Heart left ventricle (tissue), 16 donors: ENCODE measurements at regions not wholly inside any gene's neighbourhood (a gene's known extent, or its start where the extent isn't known, plus 50 kb on each side); places are given as distances from the start of the nearest gene placed in this dataset.

Experiments used
- ATAC-seq, 4 donors: fragments of 200-7000 bp; cut with Tn5 transposase; one replicate each; pipeline ENCODE4 v1.9.1; 2020 to 2022; ENCODE audit warnings: moderate library complexity in 4 of 4, mild to moderate bottlenecking in 3 of 4, moderate number of reproducible peaks in 1 of 4
- DNase-seq, 5 donors: peaks; one replicate each; pipeline ENCODE4 v3.0.0-alpha.2; 2020
- H3K27ac ChIP-seq, 12 donors: fragments of 200-600 bp; sonication (generic) in 4 of 12; one replicate each; pipeline versions ENCODE4 v1.5.0 to v1.8.0; 2016 to 2022; ENCODE audit warnings: mild to moderate bottlenecking in 2 of 12
- H3K27me3 ChIP-seq, 9 donors: fragments of 200-600 bp; sonication (generic) in 2 of 9; one replicate each; pipeline versions ENCODE4 v1.5.1 to v1.8.0; 2016 to 2022; ENCODE audit warnings: mild to moderate bottlenecking in 3 of 9
- H3K36me3 ChIP-seq, 9 donors: fragments of 200-600 bp; sonication (generic) in 2 of 9; one replicate each; pipeline versions ENCODE4 v1.5.0 to v1.8.0; 2018 to 2022; ENCODE audit warnings: mild to moderate bottlenecking in 2 of 9
- H3K4me1 ChIP-seq, 12 donors: fragments of 200-600 bp; sonication (generic) in 4 of 12; one replicate each; pipeline versions ENCODE4 v1.5.0 to v1.8.0; 2016 to 2022; ENCODE audit warnings: mild to moderate bottlenecking in 3 of 12
- H3K4me3 ChIP-seq, 12 donors: fragments of 200-600 bp; sonication (generic) in 4 of 12; one replicate each; pipeline versions ENCODE4 v1.5.0 to v1.8.0; 2017 to 2022; ENCODE audit warnings: mild to moderate bottlenecking in 9 of 12, moderate library complexity in 4 of 12
- H3K9me3 ChIP-seq, 12 donors: fragments of 200-600 bp; sonication (generic) in 4 of 12; one replicate each; pipeline versions ENCODE4 v1.5.0 to v1.8.0; 2016 to 2022; ENCODE audit warnings: mild to moderate bottlenecking in 1 of 12
- POLR2A ChIP-seq, 2 donors: fragments of 450-650 bp; IDR thresholded peaks; one replicate each; pipeline ENCODE4 v1.6.1; 2017; ENCODE audit warnings: antibody characterized with exemption in 2 of 2, mild to moderate bottlenecking in 2 of 2, moderate library complexity in 2 of 2
- WGBS, 4 donors: extraction: QIAGEN DNeasy Blood & Tissue Kit in 2 of 4; methylation state at CpG; one replicate each; pipeline versions ENCODE4 v1.1.5 to v1.1.7; 2013 to 2018; 5-methylcytosine and 5-hydroxymethylcytosine counted together
- intact Hi-C, 10 donors: fragments of 100-400 bp; cut with DNase I; formaldehyde crosslinking; loops; one replicate each; pipeline versions ENCODE4 v1.11.1 to v1.14.2; 2022
- TF ChIP-seq, protein P1 (sequence below), 12 donors: fragments of 200-600 bp; sonication (generic) in 4 of 12; IDR thresholded peaks; one replicate each; pipeline versions ENCODE4 v1.5.0 to v1.8.0; 2018 to 2022; ENCODE audit warnings: antibody characterized with exemption in 12 of 12, mild to moderate bottlenecking in 5 of 12
- donor health status: ischemic (EF 13 %, LVEDD 7.1; RV severe dilation, severe dysfunction).
- donor health status: healthy with polysubstance abuse.
- donor health status: DM: no; HTN: yes; CAD: no.
- donor health status: DM: no; HTN: no; CAD: no.
- donor health status: ischemic (EF 25% LVEDD 6.9; RV normal size, moderate dysfunction).
- donor health status: ischemic (EF 25% LVEDD 5.7; RV mildly dilated, moderate dysfunction).
- donor health status: healthy.
- donor health status: DM: yes; HTN: yes; CAD: no.
- donor health status: ischemic (EF 35%, LVEDD 5.7; RV mildly dilated, moderate dysfunction).
- donor health status: nonischemic (EF 11% LVEDD 7.7; RV severe dilation, severe dysfunction).
- donor health status: DM: yes; HTN: yes; CAD: no.
- donor health status: PGD.
- donor health status: ischemic (EF 29% LVEDD 5.4; RV normal size, mild dysfunction).
- donor health status: nonischemic (EF 23%, LVEDD 6.1; RV moderate dilation, normal function).

DNA sequence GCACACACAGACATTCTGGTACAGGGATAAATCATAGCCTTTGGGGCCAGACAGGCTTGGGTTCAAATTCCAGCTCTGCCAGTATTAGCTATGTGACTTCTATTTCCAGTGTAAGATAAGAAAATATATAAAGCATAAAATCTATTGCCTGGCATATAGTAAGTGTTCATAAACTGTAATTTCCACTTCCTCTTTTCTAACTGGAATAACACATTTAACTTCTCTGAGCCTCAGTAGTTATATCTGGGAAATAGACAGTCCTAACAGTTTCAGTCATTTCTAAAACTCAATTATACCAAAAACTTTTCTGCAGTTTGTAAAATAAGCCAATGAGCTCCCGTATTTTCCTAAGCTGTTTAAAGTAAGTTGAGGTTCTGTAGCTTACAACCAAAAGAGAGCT is 351.4 kb downstream of the ZNF326 start:
- ATAC-seq (no peak), DNase-seq (no peak)
- intact Hi-C loops, result no loop called here
- Histone ChIP-seq H3K27ac (no peak overlapping the region), H3K4me1 (no peaks in the 10 kb centered on the region), H3K4me3 (no peak overlapping the region), H3K9me3 (peaks cover 0 to 15% (median 6%) of the 10 kb centered on the region in 12 donors), H3K27me3 (no peaks in the 10 kb centered on the region), H3K36me3 (no peaks in the 10 kb centered on the region)
- WGBS, 4 donors, result 84 to 96% (median 90%) methylated on average over 1 of the region's 1 CpG
- no peak for TF ChIP-seq POLR2A (IDR thresholded peaks at IDR 0.05)
- TF ChIP-seq, protein P1, sequence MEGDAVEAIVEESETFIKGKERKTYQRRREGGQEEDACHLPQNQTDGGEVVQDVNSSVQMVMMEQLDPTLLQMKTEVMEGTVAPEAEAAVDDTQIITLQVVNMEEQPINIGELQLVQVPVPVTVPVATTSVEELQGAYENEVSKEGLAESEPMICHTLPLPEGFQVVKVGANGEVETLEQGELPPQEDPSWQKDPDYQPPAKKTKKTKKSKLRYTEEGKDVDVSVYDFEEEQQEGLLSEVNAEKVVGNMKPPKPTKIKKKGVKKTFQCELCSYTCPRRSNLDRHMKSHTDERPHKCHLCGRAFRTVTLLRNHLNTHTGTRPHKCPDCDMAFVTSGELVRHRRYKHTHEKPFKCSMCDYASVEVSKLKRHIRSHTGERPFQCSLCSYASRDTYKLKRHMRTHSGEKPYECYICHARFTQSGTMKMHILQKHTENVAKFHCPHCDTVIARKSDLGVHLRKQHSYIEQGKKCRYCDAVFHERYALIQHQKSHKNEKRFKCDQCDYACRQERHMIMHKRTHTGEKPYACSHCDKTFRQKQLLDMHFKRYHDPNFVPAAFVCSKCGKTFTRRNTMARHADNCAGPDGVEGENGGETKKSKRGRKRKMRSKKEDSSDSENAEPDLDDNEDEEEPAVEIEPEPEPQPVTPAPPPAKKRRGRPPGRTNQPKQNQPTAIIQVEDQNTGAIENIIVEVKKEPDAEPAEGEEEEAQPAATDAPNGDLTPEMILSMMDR (IDR thresholded peaks at IDR 0.05), result no peak

DNA sequence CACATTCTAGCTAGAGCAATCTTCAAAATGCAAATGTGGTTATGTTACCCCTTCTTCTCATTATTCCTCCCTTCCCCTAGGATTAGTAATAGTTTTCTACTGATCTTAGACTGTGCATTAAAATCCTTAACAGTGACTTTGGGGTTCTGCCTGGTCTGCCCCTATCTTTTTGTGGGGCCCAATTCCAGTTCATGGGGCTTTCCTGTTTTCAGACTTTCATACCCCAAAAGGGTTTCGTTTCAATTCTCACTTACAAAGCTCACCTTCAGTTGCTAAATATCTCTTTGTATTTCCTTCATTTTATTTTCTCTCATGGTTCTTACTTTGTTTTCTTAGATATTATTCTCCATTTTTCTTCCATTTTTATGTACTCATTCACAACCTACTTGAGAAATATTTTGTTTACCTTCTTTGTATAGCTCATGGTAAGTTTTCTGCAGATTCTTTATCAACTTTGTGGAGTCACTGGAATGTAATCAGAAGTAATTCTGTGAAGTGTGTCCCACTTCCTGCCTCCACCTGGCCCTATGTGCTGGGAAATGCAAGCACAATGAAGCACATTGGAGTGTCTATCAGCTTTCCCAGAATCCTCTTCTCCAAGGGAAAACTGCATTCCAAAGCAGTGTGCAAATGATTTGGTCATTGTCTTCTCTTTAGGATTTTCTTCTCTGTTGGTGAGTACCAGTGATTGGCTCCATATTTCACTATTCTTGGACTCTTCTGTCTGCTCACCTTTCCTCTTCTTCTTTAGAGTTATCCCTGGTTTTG is 350.2 kb downstream of the ZNF326 start:
- no peak overlapping the region for H3K4me3 ChIP-seq
- ATAC-seq (no peak), DNase-seq (no peak)
- H3K27me3 ChIP-seq, result no peaks in the 10 kb centered on the region
- no peaks in the 10 kb centered on the region for H3K4me1 ChIP-seq
- no peak for TF ChIP-seq POLR2A (IDR thresholded peaks at IDR 0.05)
- no peak overlapping the region for H3K27ac ChIP-seq
- H3K36me3 ChIP-seq, result no peaks in the 10 kb centered on the region
- intact Hi-C loops, result no loop called here
- WGBS, 4 donors, result 82 to 91% (median 86%) methylated on average over 1 of the region's 1 CpG
- H3K9me3 ChIP-seq, result peaks cover 0 to 15% (median 6%) of the 10 kb centered on the region in 12 donors

DNA sequence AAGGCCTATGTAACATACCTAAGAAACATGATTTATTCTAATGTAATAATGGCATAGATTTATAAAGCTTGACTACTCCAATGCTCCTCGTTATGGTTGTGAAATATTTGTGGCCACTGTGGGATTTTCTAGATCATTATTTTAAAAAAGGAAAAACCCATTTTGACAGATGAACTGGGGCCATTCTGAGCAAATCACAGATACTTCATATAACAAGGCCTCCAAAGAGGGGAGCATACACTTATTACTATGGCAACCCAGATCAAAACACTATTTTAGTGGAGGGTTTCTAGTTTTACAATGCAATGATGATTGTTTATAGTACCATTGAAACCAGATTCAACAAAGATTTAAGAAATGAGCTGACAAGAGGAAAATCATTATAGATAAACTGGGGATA is 346.6 kb downstream of the ZNF326 start:
- H3K4me3 ChIP-seq, result no peak overlapping the region
- H3K4me1 ChIP-seq, result no peaks in the 10 kb centered on the region
- ATAC-seq (no peak), DNase-seq (no peak)
- intact Hi-C loops, result no loop called here
- no peaks in the 10 kb centered on the region for H3K27me3 ChIP-seq
- 73 to 84% (median 79%) methylated on average over 1 of the region's 1 CpG for WGBS, 4 donors
- H3K36me3 ChIP-seq, result no peaks in the 10 kb centered on the region
- H3K27ac ChIP-seq, result no peak overlapping the region
- H3K9me3 ChIP-seq, result no peaks in the 10 kb centered on the region
- TF ChIP-seq, protein P1 (IDR thresholded peaks at IDR 0.05), result no peak
- TF ChIP-seq POLR2A (IDR thresholded peaks at IDR 0.05), result no peak

DNA sequence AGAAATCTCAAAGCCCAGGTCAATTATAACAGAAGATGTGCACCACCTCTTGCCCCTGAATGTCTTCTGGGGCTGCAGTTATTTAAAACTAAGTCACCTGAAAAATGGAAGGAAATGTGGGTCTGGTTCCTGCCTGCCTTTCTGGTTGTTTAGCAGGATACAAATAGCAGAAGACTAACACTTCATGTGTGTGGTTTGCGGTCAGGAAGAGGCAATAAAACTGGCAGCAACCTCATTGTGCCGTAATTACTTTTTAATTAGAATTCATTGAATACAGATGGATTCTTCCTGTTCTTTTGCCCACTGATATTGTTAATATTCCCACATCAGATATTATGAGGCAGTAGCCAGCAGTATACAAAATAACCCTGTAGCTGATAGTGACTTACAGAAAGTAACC is 345.7 kb downstream of the ZNF326 start:
- Histone ChIP-seq H3K27ac (no peak overlapping the region), H3K4me1 (no peaks in the 10 kb centered on the region), H3K36me3 (no peaks in the 10 kb centered on the region), H3K27me3 (no peaks in the 10 kb centered on the region), H3K9me3 (no peaks in the 10 kb centered on the region), H3K4me3 (no peak overlapping the region)
- DNase-seq (no peak), ATAC-seq (no peak)
- TF ChIP-seq, protein P1 (IDR thresholded peaks at IDR 0.05), result no peak
- no peak for TF ChIP-seq POLR2A (IDR thresholded peaks at IDR 0.05)
- WGBS, 4 donors, result 45 to 65% (median 54%) methylated on average over 2 of the region's 2 CpGs
- intact Hi-C loops, result no loop called here

DNA sequence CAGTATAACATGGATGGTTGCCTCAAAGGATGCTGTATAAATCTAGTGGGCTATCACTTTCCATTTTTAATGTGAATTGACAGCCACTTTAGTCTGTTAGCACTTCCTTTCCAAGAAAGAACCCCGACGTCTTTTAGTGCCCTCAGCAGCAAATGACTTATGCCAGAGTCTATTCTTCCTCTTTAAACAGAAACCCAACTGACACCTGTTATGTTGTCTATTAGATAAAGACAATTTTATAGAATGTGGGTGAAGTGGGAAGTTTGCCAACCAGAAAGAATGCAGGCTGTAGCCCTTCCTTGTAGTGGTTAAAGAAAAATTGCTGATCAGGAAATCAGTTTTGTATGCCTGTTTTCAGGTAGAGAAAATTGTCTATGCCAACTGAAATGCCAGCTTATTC is 344.9 kb downstream of the ZNF326 start:
- WGBS, 4 donors, result 28 to 47% (median 45%) methylated on average over 2 of the region's 2 CpGs
- ATAC-seq, result no peak
- no peaks in the 10 kb centered on the region for H3K9me3 ChIP-seq
- intact Hi-C loops, result no loop called here
- no peak for DNase-seq
- H3K27ac ChIP-seq, result no peak overlapping the region
- no peak overlapping the region for H3K4me3 ChIP-seq
- no peaks in the 10 kb centered on the region for H3K36me3 ChIP-seq
- no peaks in the 10 kb centered on the region for H3K4me1 ChIP-seq
- H3K27me3 ChIP-seq, result no peaks in the 10 kb centered on the region
- no peak for TF ChIP-seq POLR2A (IDR thresholded peaks at IDR 0.05)
- TF ChIP-seq, protein P1 (IDR thresholded peaks at IDR 0.05), result no peak
